Lung (tissue), 11 donors: ENCODE measurements at regions not wholly inside any gene's neighbourhood (a gene's known extent, or its start where the extent isn't known, plus 50 kb on each side); places are given as distances from the start of the nearest gene placed in this dataset.

Experiments used
- ATAC-seq: fragments of 200-7000 bp; cut with Tn5 transposase; one replicate; pipeline ENCODE4 v1.9.1; 2020; ENCODE audit warnings: moderate number of reproducible peaks; ENCODE audit not compliant: insufficient read depth, low FRiP score
- DNase-seq, 3 donors: peaks; one replicate each; pipeline ENCODE4 v3.0.0-alpha.2; 2013 to 2017
- H3K27ac ChIP-seq, 2 donors: one replicate each; pipeline ENCODE4 v1.5.1; 2013; ENCODE audit warnings: mild to moderate bottlenecking in 2 of 2, moderate library complexity in 2 of 2, control low read depth in 1 of 2, inconsistent platforms in 1 of 2, low read depth in 1 of 2, low read length in 1 of 2
- H3K27me3 ChIP-seq, 3 donors: one replicate each; pipeline ENCODE4 v1.5.1; 2013; ENCODE audit warnings: low read length in 2 of 3; ENCODE audit not compliant: control insufficient read depth in 3 of 3, insufficient read depth in 3 of 3
- H3K36me3 ChIP-seq, 4 donors: one replicate each; pipeline ENCODE4 v1.5.1; 2013; ENCODE audit warnings: low read length in 4 of 4, mild to moderate bottlenecking in 1 of 4, moderate library complexity in 1 of 4; ENCODE audit not compliant: control insufficient read depth in 4 of 4, insufficient read depth in 4 of 4
- H3K4me1 ChIP-seq, 5 donors: one replicate each; pipeline ENCODE4 v1.5.1; 2013; ENCODE audit warnings: low read length in 5 of 5, mild to moderate bottlenecking in 2 of 5, moderate library complexity in 1 of 5; ENCODE audit not compliant: control insufficient read depth in 5 of 5, insufficient read depth in 5 of 5
- H3K4me3 ChIP-seq: one replicate; pipeline ENCODE4 v1.5.1; 2013; ENCODE audit warnings: mild to moderate bottlenecking, control low read depth, moderate library complexity
- H3K9ac ChIP-seq, 2 donors: one replicate each; pipeline ENCODE4 v1.5.1; 2013; ENCODE audit warnings: low read length in 2 of 2, control low read depth in 1 of 2; ENCODE audit not compliant: insufficient read depth in 1 of 2
- H3K9me3 ChIP-seq, 4 donors: one replicate each; pipeline ENCODE4 v1.5.1; 2013; ENCODE audit warnings: low read length in 3 of 4, mild to moderate bottlenecking in 1 of 4, moderate library complexity in 1 of 4; ENCODE audit not compliant: control insufficient read depth in 4 of 4, insufficient read depth in 3 of 4
- WGBS, 2 donors: extraction: QIAGEN DNeasy Blood & Tissue Kit; methylation state at CpG; one replicate each; pipeline ENCODE4 v1.1.7; 2013; 5-methylcytosine and 5-hydroxymethylcytosine counted together
- TF ChIP-seq, protein P1 (sequence below): IDR thresholded peaks from 2 replicates; pipeline ENCODE4 v1.5.1; 2012; ENCODE audit warnings: mild to moderate bottlenecking; ENCODE audit errors: control extremely low read depth, extremely low read depth
- donor health status: control.
- donor health status: control.
- donor health status: Bipolar disorder and iron deficiency.
- donor health status: healthy.
- donor health status: DM: yes; HTN: yes; CAD: no.

GRCh38 chr1:227449051-227449450 lies 114.3 kb upstream of the ZNF678 start:
- WGBS, 2 donors = 46 to 56% methylated on average over 6 of the region's 6 CpGs
- ATAC-seq (no peak), DNase-seq (no peak)
- Histone ChIP-seq H3K4me1 (no peaks in the 10 kb centered on the region), H3K27me3 (no peaks in the 10 kb centered on the region), H3K9ac (no peak overlapping the region), H3K9me3 (peaks cover 0 to 2% (median 0%) of the 10 kb centered on the region in 4 donors), H3K27ac (no peak overlapping the region), H3K36me3 (no peaks in the 10 kb centered on the region), H3K4me3 (no peak overlapping the region)
- TF ChIP-seq, protein P1, sequence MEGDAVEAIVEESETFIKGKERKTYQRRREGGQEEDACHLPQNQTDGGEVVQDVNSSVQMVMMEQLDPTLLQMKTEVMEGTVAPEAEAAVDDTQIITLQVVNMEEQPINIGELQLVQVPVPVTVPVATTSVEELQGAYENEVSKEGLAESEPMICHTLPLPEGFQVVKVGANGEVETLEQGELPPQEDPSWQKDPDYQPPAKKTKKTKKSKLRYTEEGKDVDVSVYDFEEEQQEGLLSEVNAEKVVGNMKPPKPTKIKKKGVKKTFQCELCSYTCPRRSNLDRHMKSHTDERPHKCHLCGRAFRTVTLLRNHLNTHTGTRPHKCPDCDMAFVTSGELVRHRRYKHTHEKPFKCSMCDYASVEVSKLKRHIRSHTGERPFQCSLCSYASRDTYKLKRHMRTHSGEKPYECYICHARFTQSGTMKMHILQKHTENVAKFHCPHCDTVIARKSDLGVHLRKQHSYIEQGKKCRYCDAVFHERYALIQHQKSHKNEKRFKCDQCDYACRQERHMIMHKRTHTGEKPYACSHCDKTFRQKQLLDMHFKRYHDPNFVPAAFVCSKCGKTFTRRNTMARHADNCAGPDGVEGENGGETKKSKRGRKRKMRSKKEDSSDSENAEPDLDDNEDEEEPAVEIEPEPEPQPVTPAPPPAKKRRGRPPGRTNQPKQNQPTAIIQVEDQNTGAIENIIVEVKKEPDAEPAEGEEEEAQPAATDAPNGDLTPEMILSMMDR = no peak

DNA sequence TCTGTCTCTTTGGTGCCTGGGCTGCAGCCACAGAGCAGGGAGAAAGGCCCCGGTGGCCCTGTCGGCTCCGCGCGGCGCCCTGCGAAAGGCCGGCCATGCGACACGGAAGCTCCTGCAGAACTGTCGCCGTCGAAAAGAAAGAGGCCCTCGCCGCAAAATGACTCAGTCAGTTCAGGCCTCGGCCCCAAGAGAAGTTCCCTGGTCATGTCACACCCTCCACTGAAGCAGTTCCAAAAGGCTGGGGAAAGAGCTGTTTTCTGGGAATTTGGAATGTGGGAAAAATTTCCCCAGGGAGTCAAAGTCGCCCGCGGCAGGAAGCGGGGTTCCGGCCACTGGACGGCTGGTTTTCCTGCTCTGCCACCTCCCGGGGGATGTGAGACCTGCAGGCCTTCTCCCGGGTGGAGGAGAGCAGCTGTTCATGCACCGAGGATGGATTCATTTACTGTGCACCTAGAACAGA lies 115.8 kb upstream of the ZNF678 start:
- WGBS, 2 donors = 41 to 56% methylated on average over 25 of the region's 25 CpGs
- Histone ChIP-seq H3K4me3 (no peak overlapping the region), H3K27ac (no peak overlapping the region), H3K27me3 (no peaks in the 10 kb centered on the region), H3K4me1 (no peaks in the 10 kb centered on the region), H3K9ac (no peak overlapping the region), H3K9me3 (peaks cover 0 to 2% (median 0%) of the 10 kb centered on the region in 4 donors), H3K36me3 (no peaks in the 10 kb centered on the region)
- ATAC-seq = no peak
- peak; percentile 37 to 54 (median 41) for DNase-seq
- TF ChIP-seq, protein P1 = peak; percentile 4

DNA sequence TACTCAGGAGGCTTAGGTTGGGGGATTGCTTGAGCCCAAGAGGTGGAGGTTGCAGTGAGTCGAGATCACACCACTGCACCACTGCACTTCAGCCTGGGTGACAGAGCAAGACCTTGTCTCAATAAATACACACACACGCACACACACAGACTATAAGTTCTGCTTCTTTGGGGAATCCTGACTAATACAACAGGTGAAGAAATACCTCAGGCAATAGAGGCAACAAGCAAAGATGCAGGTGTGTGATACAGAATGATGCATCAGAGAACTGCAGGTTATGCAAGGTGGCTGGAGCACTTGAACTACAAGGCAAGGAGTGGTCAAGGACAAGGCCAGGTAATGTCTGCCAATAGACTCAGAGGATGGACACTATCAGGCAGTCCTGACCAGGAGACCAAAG lies 117.6 kb upstream of the ZNF678 start:
- peaks cover 0 to 2% (median 0%) of the 10 kb centered on the region in 4 donors for H3K9me3 ChIP-seq
- no peak overlapping the region for H3K9ac ChIP-seq
- DNase-seq (no peak), ATAC-seq (no peak)
- H3K4me1 ChIP-seq = peaks cover 0 to 5% (median 0%) of the 10 kb centered on the region in 5 donors
- H3K27me3 ChIP-seq = no peaks in the 10 kb centered on the region
- TF ChIP-seq, protein P1 = no peak
- 96 to 98% methylated on average over 2 of the region's 2 CpGs for WGBS, 2 donors
- no peak overlapping the region for H3K27ac ChIP-seq
- H3K4me3 ChIP-seq = no peak overlapping the region
- H3K36me3 ChIP-seq = no peaks in the 10 kb centered on the region

DNA sequence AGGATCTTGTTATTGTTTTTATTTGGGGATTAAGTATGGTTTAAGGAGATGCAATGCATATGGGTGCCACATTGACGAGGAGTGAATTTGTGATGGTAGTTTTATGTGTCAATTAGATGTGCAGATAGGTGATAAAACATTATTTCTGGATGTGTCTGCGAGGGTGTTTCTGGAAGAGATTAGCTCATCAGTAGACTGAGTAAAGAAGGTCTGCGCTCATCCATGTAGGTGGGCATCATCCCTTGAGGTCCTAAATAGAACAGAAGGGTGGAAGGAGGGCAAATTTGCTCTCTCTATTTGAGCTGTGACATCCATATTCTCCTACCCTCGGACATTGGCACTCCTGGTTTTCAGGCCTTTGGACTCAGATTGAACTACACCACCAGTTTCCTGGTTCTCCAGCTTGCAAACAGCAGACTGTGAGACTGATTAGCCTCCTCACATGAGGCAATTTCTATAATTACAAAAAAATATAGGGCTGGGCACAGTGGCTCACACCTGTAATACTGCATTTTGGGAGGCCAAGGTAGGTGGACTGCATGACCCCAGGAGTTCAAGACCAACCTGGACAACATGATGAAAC lies 118.2 kb upstream of the ZNF678 start:
- H3K36me3 ChIP-seq = no peaks in the 10 kb centered on the region
- no peak overlapping the region for H3K27ac ChIP-seq
- peaks cover 0 to 5% (median 0%) of the 10 kb centered on the region in 5 donors for H3K4me1 ChIP-seq
- DNase-seq (no peak), ATAC-seq (no peak)
- TF ChIP-seq, protein P1 = no peak
- no peaks in the 10 kb centered on the region for H3K27me3 ChIP-seq
- no peak overlapping the region for H3K4me3 ChIP-seq
- H3K9me3 ChIP-seq = peaks cover 0 to 2% (median 0%) of the 10 kb centered on the region in 4 donors
- 93 to 97% methylated on average over 4 of the region's 4 CpGs for WGBS, 2 donors
- H3K9ac ChIP-seq = no peak overlapping the region
